Caco-2 (cell line): ENCODE measurements at regions not wholly inside any gene's neighbourhood (a gene's known extent, or its start where the extent isn't known, plus 50 kb on each side); places are given as distances from the start of the nearest gene placed in this dataset.

ENCODE experiments used
- BruUV-seq: library from RNA; stranded (reverse); fragments of 400-500 nt; replicated peaks from 2 replicates; lab custom pipeline; 2021; lab: Mats Ljungman, UMichigan
- CTCF ChIA-PET: fragments of 300-600 bp; sonication (Branson Sonifier 250); formaldehyde crosslinking; loops from one replicate; lab custom pipeline; 2022; ENCODE audit warnings: antibody characterized with exemption; lab: Charles Lee
- POLR2A ChIA-PET: fragments of 300-600 bp; sonication (Branson Sonifier 250); formaldehyde crosslinking; loops from one replicate; lab custom pipeline; 2022; ENCODE audit warnings: antibody characterized with exemption; lab: Charles Lee
- DNase-seq, 2 experiments: peaks; one replicate each; pipeline versions ENCODE4 v3.0.0 to v3.0.0-alpha.2; 2020 to 2022
- H3K27me3 ChIP-seq: replicated peaks from 2 replicates; pipeline ENCODE4 v1.6.0; 2011; ENCODE audit warnings: low read length; ENCODE audit not compliant: control insufficient read depth, insufficient read depth
- H3K36me3 ChIP-seq: 2 replicates; pipeline ENCODE4 v1.5.1; 2011; ENCODE audit warnings: low read length; ENCODE audit not compliant: control insufficient read depth, insufficient read depth
- H3K4me1 ChIP-seq: fragments of 250-450 bp; sonication (Bioruptor Pico); 2 replicates; pipeline ENCODE4 v1.5.1; 2020; ENCODE audit warnings: mild to moderate bottlenecking
- H3K4me3 ChIP-seq: 2 replicates; pipeline ENCODE4 v1.5.1; 2011; ENCODE audit warnings: low read depth, mild to moderate bottlenecking, control low read depth, low read length
- H3K9me3 ChIP-seq: fragments of 250-450 bp; sonication (Bioruptor Pico); 2 replicates; pipeline ENCODE4 v1.5.1; 2020; ENCODE audit warnings: mild to moderate bottlenecking, moderate library complexity
- H3K27ac Mint-ChIP-seq: one replicate; pipeline ENCODE4 v1.8.0; 2022; ENCODE audit warnings: mixed read lengths; ENCODE audit not compliant: unreplicated experiment
- H3K27me3 Mint-ChIP-seq: one replicate; pipeline ENCODE4 v1.8.0; 2022; ENCODE audit warnings: mixed read lengths; ENCODE audit not compliant: insufficient read depth, unreplicated experiment
- H3K36me3 Mint-ChIP-seq: one replicate; pipeline ENCODE4 v1.8.0; 2022; ENCODE audit warnings: mild to moderate bottlenecking, mixed read lengths; ENCODE audit not compliant: insufficient read depth, unreplicated experiment
- H3K4me1 Mint-ChIP-seq: one replicate; pipeline ENCODE4 v1.8.0; 2022; ENCODE audit warnings: low read depth, mixed read lengths; ENCODE audit not compliant: unreplicated experiment
- H3K4me3 Mint-ChIP-seq: one replicate; pipeline ENCODE4 v1.8.0; 2022; ENCODE audit warnings: mild to moderate bottlenecking, moderate library complexity, mixed read lengths; ENCODE audit not compliant: unreplicated experiment
- H3K9me3 Mint-ChIP-seq: one replicate; pipeline ENCODE4 v1.8.0; 2022; ENCODE audit warnings: mixed read lengths; ENCODE audit not compliant: unreplicated experiment
- intact Hi-C: fragments of 100-400 bp; cut with micrococcal nuclease; formaldehyde crosslinking; loops from one replicate; pipeline ENCODE4 v1.10.0; 2022; ENCODE audit not compliant: unreplicated experiment
- TF ChIP-seq, protein P1 (sequence below), 2 experiments: fragments of 200-600 bp in 1 of 2; IDR thresholded peaks; 1 replicate in 1 of 2; 2 replicates in 1 of 2; pipeline versions ENCODE4 v1.5.1 to v1.8.0; 2011 to 2022; ENCODE audit warnings: antibody characterized with exemption in 1 of 2, control low read depth in 1 of 2, inconsistent platforms in 1 of 2, low read depth in 1 of 2, low read length in 1 of 2, mild to moderate bottlenecking in 1 of 2, moderate library complexity in 1 of 2; ENCODE audit not compliant: insufficient read depth in 1 of 2, severe bottlenecking in 1 of 2, unreplicated experiment in 1 of 2

DNA sequence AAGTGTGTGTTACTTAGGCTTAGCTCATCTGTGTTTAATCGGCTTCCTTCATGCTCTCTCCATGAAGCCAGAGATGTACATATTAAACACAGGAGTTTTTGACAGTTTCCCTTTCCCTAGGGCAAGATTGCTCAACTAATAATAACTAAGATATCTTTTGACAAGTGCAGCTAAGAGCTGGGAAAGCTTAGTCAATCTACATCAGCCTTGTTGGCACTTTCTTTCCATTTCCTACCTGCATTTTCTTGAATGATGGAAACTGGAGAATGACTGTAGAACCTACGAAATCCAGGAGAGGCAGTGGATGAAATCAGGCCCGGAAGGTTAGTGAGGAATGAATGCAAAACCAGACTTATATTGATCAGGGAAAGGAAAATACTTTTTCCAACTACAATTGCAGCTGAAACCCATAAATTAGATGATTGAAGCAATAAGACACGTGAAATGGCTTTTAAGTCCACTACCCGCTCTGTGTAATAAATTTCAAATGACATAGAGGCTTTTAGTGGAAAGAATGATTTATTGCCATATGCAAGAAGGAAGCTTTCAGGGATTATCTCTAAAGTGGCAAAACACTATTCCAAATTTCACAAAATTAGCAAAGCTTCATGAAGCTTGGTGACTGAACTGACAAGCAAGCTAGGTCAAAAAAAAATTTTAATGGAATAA, 237.2 kb upstream of the ID4 start:
- H3K4me1 ChIP-seq = no peaks in the 10 kb centered on the region
- no peaks in the 10 kb centered on the region for H3K9me3 ChIP-seq
- TF ChIP-seq, protein P1, sequence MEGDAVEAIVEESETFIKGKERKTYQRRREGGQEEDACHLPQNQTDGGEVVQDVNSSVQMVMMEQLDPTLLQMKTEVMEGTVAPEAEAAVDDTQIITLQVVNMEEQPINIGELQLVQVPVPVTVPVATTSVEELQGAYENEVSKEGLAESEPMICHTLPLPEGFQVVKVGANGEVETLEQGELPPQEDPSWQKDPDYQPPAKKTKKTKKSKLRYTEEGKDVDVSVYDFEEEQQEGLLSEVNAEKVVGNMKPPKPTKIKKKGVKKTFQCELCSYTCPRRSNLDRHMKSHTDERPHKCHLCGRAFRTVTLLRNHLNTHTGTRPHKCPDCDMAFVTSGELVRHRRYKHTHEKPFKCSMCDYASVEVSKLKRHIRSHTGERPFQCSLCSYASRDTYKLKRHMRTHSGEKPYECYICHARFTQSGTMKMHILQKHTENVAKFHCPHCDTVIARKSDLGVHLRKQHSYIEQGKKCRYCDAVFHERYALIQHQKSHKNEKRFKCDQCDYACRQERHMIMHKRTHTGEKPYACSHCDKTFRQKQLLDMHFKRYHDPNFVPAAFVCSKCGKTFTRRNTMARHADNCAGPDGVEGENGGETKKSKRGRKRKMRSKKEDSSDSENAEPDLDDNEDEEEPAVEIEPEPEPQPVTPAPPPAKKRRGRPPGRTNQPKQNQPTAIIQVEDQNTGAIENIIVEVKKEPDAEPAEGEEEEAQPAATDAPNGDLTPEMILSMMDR (IDR thresholded peaks at IDR 0.05; ENCODE audit: insufficient read depth in 1 of 2, low read depth in 1 of 2, low read length in 1 of 2, severe bottlenecking in 1 of 2, unreplicated experiment in 1 of 2) = no peak
- Mint-ChIP-seq H3K27me3 (peaks cover 2% of the 10 kb centered on the region), H3K9me3 (no peaks in the 10 kb centered on the region), H3K27ac (no peak overlapping the region), H3K4me3 (no peak overlapping the region), H3K36me3 (no peaks in the 10 kb centered on the region), H3K4me1 (no peaks in the 10 kb centered on the region)
- no peaks in the 10 kb centered on the region for H3K27me3 ChIP-seq
- no peak overlapping the region for H3K4me3 ChIP-seq
- ChIA-PET CTCF (no interaction called here), POLR2A (no interaction called here)
- no TSS peak for BruUV-seq
- no peak for DNase-seq
- H3K36me3 ChIP-seq = no peaks in the 10 kb centered on the region
- intact Hi-C loops = no loop called here

DNA sequence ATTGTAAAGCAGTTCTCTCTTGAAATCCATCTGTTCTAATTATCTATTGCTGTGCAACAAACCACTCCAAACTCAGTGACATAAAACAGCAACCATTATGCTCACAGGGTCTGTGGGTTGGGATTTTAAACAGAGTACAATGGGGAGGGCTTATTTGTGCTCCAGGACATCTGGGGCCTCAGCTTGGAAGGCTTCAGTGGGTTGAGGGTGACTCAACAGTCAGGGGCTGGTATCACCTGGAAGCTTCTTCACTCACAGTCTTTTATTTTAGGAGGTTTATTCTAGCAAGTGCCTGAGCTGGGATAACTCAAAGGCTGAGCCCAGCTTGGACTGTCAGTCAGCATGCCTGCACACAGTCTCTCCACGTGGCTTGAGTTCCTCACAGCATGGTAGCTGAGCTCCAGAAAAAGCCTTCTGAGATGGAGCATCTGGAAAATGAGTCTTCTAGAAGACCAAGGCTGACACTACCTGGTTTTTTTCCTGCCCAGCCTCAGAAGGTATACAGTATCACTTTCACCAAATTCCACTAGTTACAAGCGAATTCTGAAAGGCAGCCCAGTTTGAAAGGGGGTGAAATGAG, 234.6 kb upstream of the ID4 start:
- H3K4me1 ChIP-seq = no peaks in the 10 kb centered on the region
- no peaks in the 10 kb centered on the region for H3K36me3 ChIP-seq
- ChIA-PET POLR2A (no interaction called here), CTCF (no interaction called here)
- no TSS peak for BruUV-seq
- H3K4me3 ChIP-seq = no peak overlapping the region
- H3K9me3 Mint-ChIP-seq = no peaks in the 10 kb centered on the region
- no peak for DNase-seq
- H3K36me3 Mint-ChIP-seq = no peaks in the 10 kb centered on the region
- no peak overlapping the region for H3K4me3 Mint-ChIP-seq
- H3K27ac Mint-ChIP-seq = no peak overlapping the region
- peaks cover 15% of the 10 kb centered on the region for H3K27me3 Mint-ChIP-seq
- H3K9me3 ChIP-seq = no peaks in the 10 kb centered on the region
- no peaks in the 10 kb centered on the region for H3K4me1 Mint-ChIP-seq
- H3K27me3 ChIP-seq = no peaks in the 10 kb centered on the region
- TF ChIP-seq, protein P1 (IDR thresholded peaks at IDR 0.05; ENCODE audit: insufficient read depth in 1 of 2, low read depth in 1 of 2, low read length in 1 of 2, severe bottlenecking in 1 of 2, unreplicated experiment in 1 of 2) = no peak
- intact Hi-C loops = no loop called here

DNA sequence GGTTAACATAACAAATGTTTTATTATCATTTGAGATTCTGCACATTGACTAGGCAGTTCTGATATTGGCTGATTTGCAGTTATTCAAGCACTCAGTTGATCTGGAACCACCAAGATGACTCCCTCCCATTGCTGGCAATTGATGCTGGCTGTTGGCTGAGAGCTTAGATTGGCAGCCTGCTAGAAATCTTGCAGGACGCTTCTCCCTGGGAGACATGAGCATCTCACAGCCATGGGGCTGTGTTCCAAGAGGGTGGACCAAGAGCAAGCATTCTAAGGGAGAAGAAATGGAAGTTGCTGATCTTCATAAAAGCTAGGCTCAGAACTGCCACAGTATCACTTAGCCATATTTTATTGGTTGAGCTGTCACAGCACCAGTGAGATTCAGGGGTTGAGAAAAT, 233.4 kb upstream of the ID4 start:
- Histone ChIP-seq H3K36me3 (no peaks in the 10 kb centered on the region), H3K9me3 (no peaks in the 10 kb centered on the region), H3K4me1 (no peaks in the 10 kb centered on the region), H3K27me3 (no peaks in the 10 kb centered on the region), H3K4me3 (no peak overlapping the region)
- no TSS peak for BruUV-seq
- H3K27me3 Mint-ChIP-seq = peaks cover 15% of the 10 kb centered on the region
- H3K4me3 Mint-ChIP-seq = no peak overlapping the region
- H3K4me1 Mint-ChIP-seq = no peaks in the 10 kb centered on the region
- no peaks in the 10 kb centered on the region for H3K36me3 Mint-ChIP-seq
- H3K9me3 Mint-ChIP-seq = no peaks in the 10 kb centered on the region
- POLR2A ChIA-PET = no interaction called here
- H3K27ac Mint-ChIP-seq = no peak overlapping the region
- CTCF ChIA-PET = no interaction called here
- intact Hi-C loops = no loop called here
- no peak for DNase-seq
- TF ChIP-seq, protein P1 (IDR thresholded peaks at IDR 0.05; ENCODE audit: insufficient read depth in 1 of 2, low read depth in 1 of 2, low read length in 1 of 2, severe bottlenecking in 1 of 2, unreplicated experiment in 1 of 2) = no peak
